Neural cell (in vitro differentiated cells): ENCODE measurements at regions not wholly inside any gene's neighbourhood (a gene's known extent, or its start where the extent isn't known, plus 50 kb on each side); places are given as distances from the start of the nearest gene placed in this dataset.

Experiments used
- CTCF ChIP-seq: fragments of 450-650 bp; IDR thresholded peaks from 2 replicates; pipeline ENCODE4 v1.5.1; 2014; ENCODE audit warnings: antibody characterized with exemption, mild to moderate bottlenecking, moderate library complexity; ENCODE audit not compliant: poor library complexity, severe bottlenecking
- EP300 ChIP-seq: fragments of 450-650 bp; conservative IDR thresholded peaks from 2 replicates; pipeline ENCODE4 v1.6.1; 2014; ENCODE audit warnings: antibody characterized with exemption, mild to moderate bottlenecking, moderate library complexity; ENCODE audit not compliant: poor library complexity, severe bottlenecking
- EZH2 ChIP-seq: fragments of 200-600, 300-800 bp; shearing (Covaris generic), sonication (generic); IDR thresholded peaks from 2 replicates; pipeline ENCODE4 v1.6.1; 2014; ENCODE audit warnings: antibody characterized with exemption, low read length, borderline replicate concordance, mild to moderate bottlenecking; ENCODE audit not compliant: insufficient read depth, poor library complexity, severe bottlenecking
- MXI1 ChIP-seq: fragments of 450-650 bp; conservative IDR thresholded peaks from 2 replicates; pipeline ENCODE4 v1.6.1; 2014; ENCODE audit warnings: antibody characterized with exemption, mild to moderate bottlenecking; ENCODE audit not compliant: poor library complexity, severe bottlenecking
- POLR2AphosphoS5 ChIP-seq: IDR thresholded peaks from 2 replicates; pipeline ENCODE4 v1.6.1; 2012
- RAD21 ChIP-seq: fragments of 450-650 bp; conservative IDR thresholded peaks from 2 replicates; pipeline ENCODE4 v1.6.1; 2014; ENCODE audit warnings: antibody characterized with exemption, mild to moderate bottlenecking, moderate library complexity
- SMC3 ChIP-seq: fragments of 450-650 bp; conservative IDR thresholded peaks from 2 replicates; pipeline ENCODE4 v1.6.1; 2014; ENCODE audit warnings: antibody characterized with exemption, mild to moderate bottlenecking, moderate library complexity; ENCODE audit not compliant: poor library complexity
- TAF1 ChIP-seq: IDR thresholded peaks from 2 replicates; pipeline ENCODE4 v1.6.1; 2012; ENCODE audit warnings: low read depth
- TF ChIP-seq, protein P1 (sequence below): IDR thresholded peaks from 2 replicates; pipeline ENCODE4 v1.6.1; 2012; ENCODE audit warnings: borderline replicate concordance

DNA sequence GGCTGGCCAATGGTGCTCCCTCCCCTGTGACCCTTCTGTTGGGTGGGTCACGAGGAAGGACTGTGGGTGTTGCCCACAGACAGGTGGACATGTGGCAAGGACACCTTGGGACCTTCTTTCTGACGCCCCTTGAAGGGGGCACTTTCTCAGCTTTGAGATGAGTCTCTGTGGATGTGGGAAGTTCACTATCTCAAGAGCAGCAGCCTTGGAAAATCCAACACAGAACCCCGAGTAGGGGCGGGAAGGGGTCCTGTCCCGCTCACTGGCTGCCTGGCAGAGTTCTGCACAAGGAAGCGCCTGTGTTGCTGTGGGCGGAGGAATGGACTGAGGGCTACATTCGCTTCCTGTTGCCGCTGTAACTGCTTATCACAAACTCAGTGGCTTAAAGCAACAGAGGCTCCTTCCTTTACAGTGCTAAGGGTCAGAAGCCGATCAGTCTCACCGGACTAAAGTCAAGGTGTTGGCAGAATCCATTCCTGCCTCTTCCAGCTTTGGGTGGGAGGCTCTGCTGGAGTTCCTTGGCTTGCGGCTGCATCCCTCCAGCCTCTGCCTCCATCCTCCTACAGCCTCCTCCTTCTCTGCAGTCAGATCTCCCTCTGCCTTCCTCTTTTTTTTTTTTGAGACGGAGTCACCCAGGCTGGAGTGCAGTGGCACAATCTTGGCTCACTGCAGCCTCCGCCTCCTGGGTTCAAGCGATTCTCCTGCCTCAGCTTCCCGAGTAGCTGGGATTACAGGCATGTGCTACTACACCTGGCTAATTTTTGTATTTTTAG, 305.2 kb downstream of the SEC14L1 start:
- TF ChIP-seq CTCF (no peak), EZH2 (no peak), POLR2AphosphoS5 (no peak), EP300 (no peak), TAF1 (no peak), SMC3 (no peak), RAD21 (no peak), MXI1 (no peak)
- TF ChIP-seq, protein P1, sequence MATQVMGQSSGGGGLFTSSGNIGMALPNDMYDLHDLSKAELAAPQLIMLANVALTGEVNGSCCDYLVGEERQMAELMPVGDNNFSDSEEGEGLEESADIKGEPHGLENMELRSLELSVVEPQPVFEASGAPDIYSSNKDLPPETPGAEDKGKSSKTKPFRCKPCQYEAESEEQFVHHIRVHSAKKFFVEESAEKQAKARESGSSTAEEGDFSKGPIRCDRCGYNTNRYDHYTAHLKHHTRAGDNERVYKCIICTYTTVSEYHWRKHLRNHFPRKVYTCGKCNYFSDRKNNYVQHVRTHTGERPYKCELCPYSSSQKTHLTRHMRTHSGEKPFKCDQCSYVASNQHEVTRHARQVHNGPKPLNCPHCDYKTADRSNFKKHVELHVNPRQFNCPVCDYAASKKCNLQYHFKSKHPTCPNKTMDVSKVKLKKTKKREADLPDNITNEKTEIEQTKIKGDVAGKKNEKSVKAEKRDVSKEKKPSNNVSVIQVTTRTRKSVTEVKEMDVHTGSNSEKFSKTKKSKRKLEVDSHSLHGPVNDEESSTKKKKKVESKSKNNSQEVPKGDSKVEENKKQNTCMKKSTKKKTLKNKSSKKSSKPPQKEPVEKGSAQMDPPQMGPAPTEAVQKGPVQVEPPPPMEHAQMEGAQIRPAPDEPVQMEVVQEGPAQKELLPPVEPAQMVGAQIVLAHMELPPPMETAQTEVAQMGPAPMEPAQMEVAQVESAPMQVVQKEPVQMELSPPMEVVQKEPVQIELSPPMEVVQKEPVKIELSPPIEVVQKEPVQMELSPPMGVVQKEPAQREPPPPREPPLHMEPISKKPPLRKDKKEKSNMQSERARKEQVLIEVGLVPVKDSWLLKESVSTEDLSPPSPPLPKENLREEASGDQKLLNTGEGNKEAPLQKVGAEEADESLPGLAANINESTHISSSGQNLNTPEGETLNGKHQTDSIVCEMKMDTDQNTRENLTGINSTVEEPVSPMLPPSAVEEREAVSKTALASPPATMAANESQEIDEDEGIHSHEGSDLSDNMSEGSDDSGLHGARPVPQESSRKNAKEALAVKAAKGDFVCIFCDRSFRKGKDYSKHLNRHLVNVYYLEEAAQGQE: no peak
